SK-N-SH (cell line): ENCODE measurements at regions not wholly inside any gene's neighbourhood (a gene's known extent, or its start where the extent isn't known, plus 50 kb on each side); places are given as distances from the start of the nearest gene placed in this dataset.

Experiments
- CTCF ChIP-seq: fragments of 200-600 bp; sonication (generic); IDR thresholded peaks from 2 replicates; pipeline ENCODE4 v1.6.1; 2017; ENCODE audit warnings: antibody characterized with exemption, mild to moderate bottlenecking, moderate library complexity
- POLR2AphosphoS5 ChIP-seq: IDR thresholded peaks from 2 replicates; pipeline ENCODE4 v1.6.1; 2012; ENCODE audit warnings: low read depth, low read length

- TF ChIP-seq CTCF (no peak), POLR2AphosphoS5 (no peak)
These were observed 505.1 kb downstream of the TCERG1L start for GRCh38 chr10:130806426-130806825.
